A549 (cell line): ENCODE measurements at regions not wholly inside any gene's neighbourhood (a gene's known extent, or its start where the extent isn't known, plus 50 kb on each side); places are given as distances from the start of the nearest gene placed in this dataset.

Experiments used
- ATAC-seq, 2 experiments: fragments of 200-7000 bp in 1 of 2; fragments of >200 bp in 1 of 2; cut with Nextera tagmentation in 1 of 2; cut with Tn5 transposase in 1 of 2; 3 replicates each; pipeline versions ENCODE4 v1.8.0 to v1.9.1; 2018 to 2020; ENCODE audit warnings: mild to moderate bottlenecking in 1 of 2, moderate library complexity in 1 of 2
- CTCF ChIA-PET: fragments of 300-600 bp; sonication (Branson Sonifier 250); formaldehyde crosslinking; extraction: SDS; loops from one replicate; lab custom pipeline; 2021; ENCODE audit warnings: antibody characterized with exemption, inconsistent platforms; lab: Yijun Ruan, JAX
- POLR2A ChIA-PET: fragments of 350-600 bp; formaldehyde crosslinking; extraction: SDS; loops from one replicate; lab custom pipeline; 2021; ENCODE audit warnings: antibody characterized with exemption, inconsistent platforms; lab: Yijun Ruan, JAX
- DNase-seq, 2 experiments: peaks; one replicate each; pipeline versions ENCODE4 v3.0.0 to v3.0.0-alpha.2; 2011 to 2016; ENCODE audit warnings: low read depth in 1 of 2, low spot score in 1 of 2
- FAIRE-seq: peaks from 2 replicates; lab custom pipeline; 2011; peaks lifted over from hg19 to GRCh38; lab: Jason Lieb, UNC
- H3K27ac ChIP-seq, 2 experiments: fragments of >200 bp; sonication (Bioruptor Twin); formaldehyde crosslinking; 3 replicates each; pipeline ENCODE4 v1.5.1; 2016 to 2017
- H3K4me1 ChIP-seq: fragments of >200 bp; sonication (Bioruptor Twin); formaldehyde crosslinking; 3 replicates; pipeline ENCODE4 v1.6.1; 2016
- H3K4me2 ChIP-seq: fragments of >200 bp; sonication (Bioruptor Twin); formaldehyde crosslinking; 3 replicates; pipeline ENCODE4 v1.6.1; 2016
- H3K4me3 ChIP-seq: fragments of >200 bp; sonication (Bioruptor Twin); formaldehyde crosslinking; 3 replicates; pipeline ENCODE4 v1.5.1; 2016
- H3K9me3 ChIP-seq: fragments of >200 bp; sonication (Bioruptor Twin); formaldehyde crosslinking; 3 replicates; pipeline ENCODE4 v1.6.1; 2016
- ATOH8 ChIP-seq: fragments of 250-450 bp; sonication (Bioruptor Pico); IDR thresholded peaks from 2 replicates; pipeline ENCODE4 v1.5.0; 2020; ENCODE audit warnings: low read depth, mild to moderate bottlenecking, moderate library complexity
- BHLHE40 ChIP-seq: IDR thresholded peaks from 2 replicates; pipeline ENCODE4 v1.6.1; 2012; ENCODE audit warnings: low read depth, low read length, inconsistent platforms
- CBX2 ChIP-seq: fragments of 200-600 bp; sonication (generic); IDR thresholded peaks from 2 replicates; pipeline ENCODE4 v1.6.1; 2016; ENCODE audit warnings: low read depth, mild to moderate bottlenecking, borderline replicate concordance
- CHD2 ChIP-seq: fragments of 150-350 bp; IDR thresholded peaks from 2 replicates; pipeline ENCODE4 v1.6.1; 2014; ENCODE audit warnings: low read length; ENCODE audit not compliant: partially characterized antibody
- CHD4 ChIP-seq: fragments of 200-600 bp; sonication (generic); IDR thresholded peaks from 2 replicates; pipeline ENCODE4 v1.6.1; 2016; ENCODE audit warnings: antibody characterized with exemption, mild to moderate bottlenecking, borderline replicate concordance
- EP300 ChIP-seq, 2 experiments: fragments of >200 bp; sonication (Bioruptor Twin); formaldehyde crosslinking; IDR thresholded peaks; 2 replicates in 1 of 2; 3 replicates in 1 of 2; pipeline ENCODE4 v1.6.1; 2016 to 2017
- ESRRA ChIP-seq: fragments of 150-350 bp; IDR thresholded peaks from 2 replicates; pipeline ENCODE4 v1.6.1; 2014; ENCODE audit warnings: mild to moderate bottlenecking, low read length, borderline replicate concordance
- FOXS1 ChIP-seq: fragments of 250-450 bp; sonication (Bioruptor Pico); IDR thresholded peaks from 2 replicates; pipeline ENCODE4 v1.5.0; 2020; ENCODE audit warnings: mild to moderate bottlenecking, moderate library complexity
- GATA3 ChIP-seq: IDR thresholded peaks from 2 replicates; pipeline ENCODE4 v1.6.1; 2012; ENCODE audit warnings: borderline replicate concordance
- HMGXB4 ChIP-seq: fragments of 250-450 bp; sonication (Bioruptor Pico); IDR thresholded peaks from 2 replicates; pipeline ENCODE4 v1.5.0; 2021; ENCODE audit warnings: mild to moderate bottlenecking, moderate library complexity, borderline replicate concordance
- HOXA7 ChIP-seq: fragments of 250-450 bp; sonication (Bioruptor Pico); IDR thresholded peaks from 2 replicates; pipeline ENCODE4 v1.5.0; 2020; ENCODE audit warnings: mild to moderate bottlenecking, moderate library complexity
- HOXB13 ChIP-seq: fragments of 250-450 bp; sonication (Bioruptor Pico); IDR thresholded peaks from 2 replicates; pipeline ENCODE4 v1.5.0; 2020; ENCODE audit warnings: low read depth, mild to moderate bottlenecking, moderate library complexity
- HOXB5 ChIP-seq: fragments of 250-450 bp; sonication (Bioruptor Pico); IDR thresholded peaks from 2 replicates; pipeline ENCODE4 v1.5.0; 2020; ENCODE audit warnings: mild to moderate bottlenecking, moderate library complexity
- KDM5A ChIP-seq: fragments of 200-600 bp; sonication (generic); IDR thresholded peaks from 2 replicates; pipeline ENCODE4 v1.6.1; 2016; ENCODE audit warnings: antibody characterized with exemption, mild to moderate bottlenecking
- MAX ChIP-seq: IDR thresholded peaks from 2 replicates; pipeline ENCODE4 v1.6.1; 2012
- MAZ ChIP-seq: fragments of 150-350 bp; IDR thresholded peaks from 2 replicates; pipeline ENCODE4 v1.6.1; 2014; ENCODE audit warnings: antibody characterized with exemption, low read depth, low read length, borderline replicate concordance
- NFE2L2 ChIP-seq: fragments of 150-350 bp; conservative IDR thresholded peaks from 2 replicates; pipeline ENCODE4 v1.6.1; 2014; ENCODE audit warnings: low read length
- NPAS2 ChIP-seq: fragments of 250-450 bp; sonication (Bioruptor Pico); IDR thresholded peaks from 2 replicates; pipeline ENCODE4 v1.8.0; 2022; ENCODE audit warnings: mild to moderate bottlenecking, moderate library complexity, borderline replicate concordance
- PBX3 ChIP-seq: IDR thresholded peaks from 2 replicates; pipeline ENCODE4 v1.6.1; 2012
- POLR2A ChIP-seq: IDR thresholded peaks from 2 replicates; pipeline ENCODE4 v1.6.1; 2012; ENCODE audit warnings: mild to moderate bottlenecking, low read length
- REST ChIP-seq: fragments of 200-600 bp; sonication (generic); IDR thresholded peaks from 2 replicates; pipeline ENCODE4 v1.6.1; 2016; ENCODE audit warnings: antibody characterized with exemption, mild to moderate bottlenecking, moderate library complexity
- SMC3 ChIP-seq: fragments of >200 bp; sonication (Bioruptor Twin); formaldehyde crosslinking; IDR thresholded peaks from 3 replicates; pipeline ENCODE4 v1.6.1; 2018; ENCODE audit warnings: inconsistent platforms
- WGBS: methylation state at CpG from one replicate; pipeline ENCODE4 v1.1.6; 2017; ENCODE audit errors: missing lambda C conversion rate; 5-methylcytosine and 5-hydroxymethylcytosine counted together

GRCh38 chr2:145344076-145344724 lies 824.3 kb upstream of the ZEB2 start:
- no peak for FAIRE-seq

GRCh38 chr2:145343287-145343686 lies 823.4 kb upstream of the ZEB2 start:
- WGBS = 28% methylated on average over 2 of the region's 2 CpGs
- ChIA-PET POLR2A (no interaction called here), CTCF (no interaction called here)
- H3K4me2 ChIP-seq = no peak overlapping the region
- no peak for FAIRE-seq
- no peak overlapping the region for H3K4me3 ChIP-seq
- no peaks in the 10 kb centered on the region for H3K4me1 ChIP-seq
- H3K27ac ChIP-seq = no peak overlapping the region
- no peak for DNase-seq
- H3K9me3 ChIP-seq = no peaks in the 10 kb centered on the region
- no peak for ATAC-seq
- no peak for TF ChIP-seq HOXB13 (CRISPR knock-in tag)
- no peak for TF ChIP-seq KDM5A
- no peak for TF ChIP-seq CBX2
- TF ChIP-seq PBX3 = no peak
- TF ChIP-seq HOXB5 (CRISPR knock-in tag) = no peak
- no peak for TF ChIP-seq FOXS1 (CRISPR knock-in tag)
- no peak for TF ChIP-seq MAZ
- no peak for TF ChIP-seq ESRRA
- TF ChIP-seq POLR2A = no peak

More at GRCh38 chr2:145344076-145344724, 824.3 kb upstream of the ZEB2 start:
- POLR2A ChIA-PET = no interaction called here
- Histone ChIP-seq H3K4me2 (no peak overlapping the region), H3K4me1 (no peaks in the 10 kb centered on the region), H3K4me3 (no peak overlapping the region), H3K27ac (no peak overlapping the region), H3K9me3 (no peaks in the 10 kb centered on the region)
- TF ChIP-seq CHD2 = no peak
- no peak for TF ChIP-seq MAX
- TF ChIP-seq SMC3 = no peak
- no peak for TF ChIP-seq CHD4
- TF ChIP-seq NPAS2 (CRISPR knock-in tag) = no peak
- no peak for TF ChIP-seq HOXA7
- TF ChIP-seq HMGXB4 (CRISPR knock-in tag) = no peak
- no peak for TF ChIP-seq REST
- TF ChIP-seq EP300 (IDR thresholded peaks at IDR 0.05) = no peak
- no peak for TF ChIP-seq BHLHE40
- TF ChIP-seq NFE2L2 = no peak
- no peak for TF ChIP-seq ATOH8 (CRISPR knock-in tag)
- no peak for TF ChIP-seq GATA3
- no peak for ATAC-seq
- CTCF ChIA-PET = no interaction called here
- no peak for DNase-seq
